Mesodermal cell (in vitro differentiated cells): ENCODE measurements at regions not wholly inside any gene's neighbourhood (a gene's known extent, or its start where the extent isn't known, plus 50 kb on each side); places are given as distances from the start of the nearest gene placed in this dataset.

Experiments used
- H3K27ac ChIP-seq: 2 replicates; pipeline ENCODE4 v1.7.0; 2013; ENCODE audit warnings: mild to moderate bottlenecking, low read depth, low read length, moderate library complexity; ENCODE audit not compliant: severe bottlenecking
- H3K36me3 ChIP-seq: 2 replicates; pipeline ENCODE4 v1.7.1; 2013; ENCODE audit warnings: mild to moderate bottlenecking, low read length, moderate library complexity; ENCODE audit not compliant: control insufficient read depth, insufficient read depth
- H3K4me1 ChIP-seq: one replicate; pipeline ENCODE4 v1.7.1; 2013; ENCODE audit warnings: mild to moderate bottlenecking, low read length; ENCODE audit not compliant: insufficient read depth, control insufficient read depth, poor library complexity, severe bottlenecking
- H3K4me3 ChIP-seq: 2 replicates; pipeline ENCODE4 v1.7.0; 2013; ENCODE audit warnings: low read length, control low read depth, mild to moderate bottlenecking; ENCODE audit not compliant: insufficient read depth, poor library complexity, severe bottlenecking; ENCODE audit errors: extremely low read depth
- H3K9me3 ChIP-seq: 2 replicates; pipeline ENCODE4 v1.7.1; 2013; ENCODE audit warnings: mild to moderate bottlenecking, low read length, moderate library complexity; ENCODE audit not compliant: control insufficient read depth
- WGBS, 2 experiments: methylation state at CpG; one replicate each; pipeline ENCODE4 v1.1.5; 2013; ENCODE audit warnings: missing lambda C conversion rate in 2 of 2; ENCODE audit not compliant: insufficient coverage in 2 of 2; 5-methylcytosine and 5-hydroxymethylcytosine counted together

DNA sequence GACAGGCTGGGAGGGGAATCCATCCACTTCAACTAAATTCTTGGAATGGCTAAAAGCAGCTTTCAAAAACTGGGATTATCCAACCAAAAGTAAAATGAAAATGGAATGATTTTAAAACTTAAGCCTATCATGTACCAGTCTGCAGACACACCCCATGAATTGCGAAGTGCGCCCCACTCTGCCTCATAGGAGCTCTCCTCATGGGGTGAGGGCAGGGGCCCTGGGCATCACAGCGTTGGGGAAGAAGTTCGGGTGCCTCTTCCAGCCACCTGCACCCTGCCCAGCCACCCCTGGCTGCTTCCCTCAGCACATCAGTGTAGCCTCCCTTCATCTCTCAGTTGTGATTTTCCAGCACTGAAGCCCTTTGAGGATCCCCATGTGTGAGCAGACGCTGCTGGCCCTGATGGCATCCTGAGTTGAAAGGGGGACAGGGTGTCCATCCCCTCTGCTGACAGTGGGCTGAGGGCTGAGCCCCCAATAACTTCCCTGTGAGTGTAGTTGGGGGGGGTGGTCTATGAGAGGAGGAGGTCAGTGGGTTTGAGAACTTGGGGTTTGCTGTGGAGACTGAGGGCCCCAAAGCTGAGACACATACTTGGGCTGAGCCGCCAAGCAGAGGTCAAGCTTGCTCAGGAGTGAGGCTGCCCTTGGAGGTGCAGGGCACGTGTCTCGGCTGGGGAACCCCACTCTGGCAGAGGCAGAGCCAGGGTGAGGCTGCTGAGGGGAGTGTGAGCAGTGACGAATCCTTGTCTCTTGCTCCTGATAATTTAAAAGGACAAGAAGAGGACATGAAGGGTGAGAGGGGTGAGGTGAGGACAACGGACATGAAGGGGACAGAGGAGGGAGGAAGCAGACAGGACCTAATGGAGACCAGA, 542.1 kb downstream of the TCERG1L start:
- H3K27ac ChIP-seq: no peak overlapping the region
- H3K4me3 ChIP-seq: no peak overlapping the region
- H3K9me3 ChIP-seq: peaks cover 13% of the 10 kb centered on the region
- H3K36me3 ChIP-seq: no peaks in the 10 kb centered on the region
- no peaks in the 10 kb centered on the region for H3K4me1 ChIP-seq
- 88 to 93% methylated on average over 8 to 10 of the region's 10 CpGs for WGBS, 2 experiments

DNA sequence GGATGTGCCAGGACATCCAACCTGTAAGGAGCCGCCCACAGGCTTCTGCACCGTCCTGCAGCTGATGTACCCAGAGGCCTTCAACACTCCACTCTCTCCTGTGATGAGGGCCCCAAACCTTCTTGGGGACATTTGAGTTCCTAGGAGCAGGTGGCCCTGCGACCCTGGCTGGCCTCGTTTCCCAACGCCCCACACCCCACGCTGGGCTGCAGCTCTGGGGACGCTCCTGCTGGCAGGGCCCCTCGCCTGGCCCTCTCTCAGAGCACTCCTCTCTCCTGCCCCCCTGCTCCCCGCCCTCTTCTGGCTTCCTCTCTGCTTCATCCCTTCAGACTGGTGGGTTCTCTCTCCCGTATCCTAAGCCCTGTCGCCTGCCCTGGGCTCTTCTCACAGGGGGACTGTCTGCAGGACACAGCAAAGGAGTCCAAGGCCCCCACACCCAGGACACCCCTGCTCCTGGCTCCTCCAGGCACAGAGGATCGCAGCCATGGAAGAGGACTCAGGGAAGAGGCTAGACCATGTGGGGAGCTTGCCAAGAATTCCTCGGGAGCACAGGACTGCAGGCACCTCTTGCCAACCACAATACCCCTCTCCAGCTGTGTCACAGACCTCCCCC, 541.4 kb downstream of the TCERG1L start:
- H3K4me3 ChIP-seq: no peak overlapping the region
- H3K4me1 ChIP-seq: no peaks in the 10 kb centered on the region
- 92% methylated on average over 10 to 12 of the region's 13 CpGs for WGBS, 2 experiments
- peaks cover 13% of the 10 kb centered on the region for H3K9me3 ChIP-seq
- no peaks in the 10 kb centered on the region for H3K36me3 ChIP-seq
- H3K27ac ChIP-seq: no peak overlapping the region

DNA sequence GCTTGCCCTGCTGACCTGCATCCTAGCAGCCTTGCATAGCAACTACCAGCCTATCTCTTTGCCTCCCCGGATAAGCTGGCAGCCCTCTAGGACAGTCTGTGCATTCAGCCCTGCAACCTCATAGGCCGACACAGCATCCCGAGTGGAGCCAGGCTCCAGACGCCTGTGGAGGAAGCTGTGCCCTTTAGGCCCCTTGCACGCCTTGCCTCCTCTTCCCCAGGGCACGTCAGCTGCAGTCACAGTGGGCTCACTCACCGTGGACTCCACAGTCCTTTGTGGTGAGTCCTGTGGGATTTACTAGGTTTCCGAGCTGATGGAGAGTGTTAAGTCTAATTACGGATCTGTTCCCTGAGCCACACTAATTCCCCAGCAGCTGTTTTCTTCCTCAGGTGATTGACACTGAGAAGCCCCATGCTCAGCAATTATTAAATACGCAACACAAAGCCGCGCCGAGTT, 540.0 kb downstream of the TCERG1L start:
- 85 to 95% methylated on average over 8 to 9 of the region's 13 CpGs for WGBS, 2 experiments
- Histone ChIP-seq H3K4me3 (no peak overlapping the region), H3K4me1 (no peaks in the 10 kb centered on the region), H3K9me3 (peaks cover 13% of the 10 kb centered on the region), H3K27ac (no peak overlapping the region), H3K36me3 (no peaks in the 10 kb centered on the region)

DNA sequence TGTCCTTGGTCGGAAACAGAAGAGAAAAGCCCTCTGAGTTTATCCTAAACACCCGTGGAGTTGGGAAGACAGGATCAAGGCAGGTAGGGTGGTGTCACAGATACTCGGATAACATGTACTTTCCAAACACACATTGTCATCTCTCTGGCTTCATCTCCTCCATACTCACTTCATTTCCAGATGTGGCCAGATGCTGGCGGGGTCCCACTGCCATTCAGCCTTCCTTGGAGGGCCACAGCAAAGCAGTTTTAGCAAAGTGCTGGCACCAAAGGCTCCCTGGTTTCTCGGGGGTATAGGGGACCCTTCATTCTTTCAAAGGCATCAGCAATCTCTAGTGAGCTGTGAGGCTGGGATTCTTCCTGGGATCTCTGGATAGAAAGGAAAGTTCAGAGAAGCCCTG, 539.5 kb downstream of the TCERG1L start:
- peaks cover 9% of the 10 kb centered on the region for H3K9me3 ChIP-seq
- WGBS, 2 experiments: 86 to 88% methylated on average over 4 to 5 of the region's 5 CpGs
- H3K4me3 ChIP-seq: no peak overlapping the region
- H3K36me3 ChIP-seq: no peaks in the 10 kb centered on the region
- H3K4me1 ChIP-seq: no peaks in the 10 kb centered on the region
- no peak overlapping the region for H3K27ac ChIP-seq

DNA sequence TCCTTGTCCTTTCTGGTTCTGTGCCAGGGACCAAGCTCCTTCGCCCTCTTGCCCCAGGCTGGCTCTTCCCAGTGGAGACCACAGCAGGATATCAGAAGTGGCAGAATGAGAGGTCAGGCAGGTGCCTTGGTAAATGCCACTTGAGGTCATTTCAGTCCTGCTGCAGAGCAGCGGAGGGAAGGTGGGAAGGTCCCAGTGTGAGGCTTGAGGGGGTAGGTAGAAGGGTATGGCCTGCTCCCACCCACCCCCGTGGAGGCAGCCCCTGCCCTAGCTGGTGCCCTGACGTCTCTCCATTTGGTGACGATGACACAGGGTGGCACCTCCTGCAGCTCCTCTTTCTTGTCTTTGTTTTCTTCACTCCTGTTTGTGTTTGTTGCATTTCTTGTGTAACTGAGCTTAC, 538.8 kb downstream of the TCERG1L start:
- Histone ChIP-seq H3K4me1 (no peaks in the 10 kb centered on the region), H3K27ac (no peak overlapping the region), H3K4me3 (no peak overlapping the region), H3K36me3 (no peaks in the 10 kb centered on the region), H3K9me3 (peaks cover 7% of the 10 kb centered on the region)
- WGBS, 2 experiments: 83% methylated on average over 1 to 2 of the region's 5 CpGs

DNA sequence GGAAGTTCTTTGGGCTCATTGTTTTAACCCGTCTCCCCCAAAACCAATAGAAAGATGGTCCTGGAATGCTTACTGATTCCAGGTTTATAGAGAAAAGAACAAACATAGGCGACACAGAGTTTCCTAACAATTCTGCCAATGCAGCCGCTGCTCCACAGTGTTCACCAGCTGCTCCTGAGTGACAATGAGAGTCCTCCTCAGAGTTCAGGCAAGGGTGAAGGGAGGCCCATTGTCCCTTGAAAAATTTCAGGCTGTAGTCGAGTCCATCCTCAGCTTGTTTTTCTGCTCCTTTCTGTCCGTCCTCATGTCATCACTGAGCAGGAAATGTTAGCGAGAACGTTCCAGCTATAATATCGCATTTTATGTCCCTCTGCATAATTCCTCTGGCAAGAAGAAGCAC, 537.6 kb downstream of the TCERG1L start:
- H3K4me3 ChIP-seq: no peak overlapping the region
- peaks cover 1% of the 10 kb centered on the region for H3K9me3 ChIP-seq
- WGBS, 2 experiments: 81 to 86% methylated on average over 7 to 8 of the region's 8 CpGs
- no peaks in the 10 kb centered on the region for H3K36me3 ChIP-seq
- H3K27ac ChIP-seq: no peak overlapping the region
- H3K4me1 ChIP-seq: no peaks in the 10 kb centered on the region

DNA sequence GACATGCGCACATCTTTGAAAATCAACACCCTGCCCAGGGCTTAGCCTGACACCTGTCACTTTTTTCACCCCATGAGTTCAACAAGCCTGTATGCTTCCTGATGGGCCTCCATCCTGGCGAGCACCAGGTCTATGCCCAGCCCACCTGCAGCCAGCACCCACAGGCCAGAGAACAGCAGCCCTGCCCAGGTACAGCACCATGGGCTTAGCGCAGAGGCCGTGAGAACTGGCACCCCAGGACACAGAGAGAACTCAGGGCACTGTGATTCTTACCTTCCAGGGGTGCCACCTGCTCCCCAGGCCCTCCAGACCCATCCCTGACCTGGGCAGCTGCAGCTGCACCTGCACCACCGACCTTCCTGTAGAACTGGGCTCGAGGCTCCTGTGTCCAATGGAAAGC, 536.6 kb downstream of the TCERG1L start:
- 85 to 93% methylated on average over 4 to 6 of the region's 6 CpGs for WGBS, 2 experiments
- Histone ChIP-seq H3K4me3 (no peak overlapping the region), H3K4me1 (no peaks in the 10 kb centered on the region), H3K36me3 (no peaks in the 10 kb centered on the region), H3K9me3 (no peaks in the 10 kb centered on the region), H3K27ac (no peak overlapping the region)

DNA sequence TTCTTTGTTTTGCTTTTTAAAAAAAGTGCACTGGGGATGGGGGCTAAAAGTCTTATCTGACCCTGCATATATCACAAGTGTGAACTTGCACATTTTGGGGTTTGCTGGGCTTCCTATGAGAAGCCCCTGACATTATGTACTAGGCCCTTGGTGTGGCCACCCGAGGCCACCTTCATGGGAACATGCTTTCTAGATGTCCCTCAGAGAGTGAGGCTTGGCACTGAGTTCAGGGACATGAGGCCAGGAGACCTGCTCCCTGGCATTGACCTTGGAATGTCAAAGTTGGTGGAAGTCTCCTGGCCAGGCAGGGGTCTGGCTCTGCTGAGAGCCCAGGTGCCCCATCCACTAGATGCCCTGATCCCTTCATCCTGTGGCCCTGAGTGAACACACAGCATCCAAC, 536.2 kb downstream of the TCERG1L start:
- no peak overlapping the region for H3K27ac ChIP-seq
- no peaks in the 10 kb centered on the region for H3K36me3 ChIP-seq
- no peaks in the 10 kb centered on the region for H3K4me1 ChIP-seq
- H3K9me3 ChIP-seq: no peaks in the 10 kb centered on the region
- no peak overlapping the region for H3K4me3 ChIP-seq
- 90 to 100% methylated on average over 1 of the region's 1 CpG for WGBS, 2 experiments

DNA sequence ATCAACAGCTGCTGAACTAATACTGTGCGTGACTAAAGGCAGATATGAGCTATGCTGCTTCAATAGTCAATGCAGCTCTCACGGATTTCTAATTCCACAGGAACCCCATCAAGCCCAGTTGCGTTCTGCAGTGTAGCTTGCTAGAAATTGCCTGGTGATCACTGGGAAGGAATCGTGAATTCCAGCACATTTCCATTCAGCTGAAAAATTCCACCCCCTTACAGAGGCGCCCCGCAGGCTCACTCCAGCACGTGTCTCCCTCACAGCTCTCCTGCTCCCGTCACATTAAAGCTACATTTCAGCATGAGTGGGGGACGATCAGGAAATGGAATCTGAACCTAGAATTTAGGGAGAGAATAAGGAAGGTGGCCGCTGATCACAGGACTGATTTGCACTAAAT, 534.8 kb downstream of the TCERG1L start:
- 81 to 86% methylated on average over 4 to 9 of the region's 10 CpGs for WGBS, 2 experiments
- H3K36me3 ChIP-seq: no peaks in the 10 kb centered on the region

DNA sequence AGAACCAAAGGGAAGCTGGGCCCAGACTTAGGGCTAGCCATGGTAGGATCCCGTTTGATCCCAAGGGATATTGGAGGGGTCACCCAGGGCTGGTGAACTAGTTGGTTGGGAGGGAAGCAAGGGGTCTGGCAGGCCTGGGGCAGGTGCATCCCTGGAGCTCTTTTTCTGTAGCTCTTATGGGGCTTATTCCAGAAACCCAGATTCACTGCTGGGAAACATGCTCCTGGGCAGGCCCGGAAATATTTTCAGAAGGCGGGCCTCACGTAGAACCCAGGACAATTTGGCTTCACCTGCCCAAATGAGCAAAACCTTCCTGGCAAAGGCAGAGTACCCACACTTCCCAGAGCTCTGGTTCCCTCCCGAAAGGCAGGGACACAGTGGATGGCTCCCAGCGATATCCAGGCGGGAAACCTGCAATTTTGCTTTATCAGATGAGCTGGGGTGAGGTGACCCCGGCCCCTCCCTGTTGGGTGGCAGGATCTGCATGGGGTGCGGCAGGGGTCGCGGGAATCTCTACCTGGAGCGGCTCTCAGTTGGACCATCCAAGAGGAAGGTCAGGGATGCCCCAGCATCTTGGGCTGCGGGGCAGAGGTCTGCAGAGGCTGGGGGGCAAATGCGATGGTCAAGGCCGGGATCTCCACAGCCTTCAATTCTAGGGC, 533.9 kb downstream of the TCERG1L start:
- no peaks in the 10 kb centered on the region for H3K9me3 ChIP-seq
- no peak overlapping the region for H3K4me3 ChIP-seq
- H3K4me1 ChIP-seq: no peaks in the 10 kb centered on the region
- WGBS, 2 experiments: 80 to 86% methylated on average over 13 to 15 of the region's 15 CpGs
- no peaks in the 10 kb centered on the region for H3K36me3 ChIP-seq
- no peak overlapping the region for H3K27ac ChIP-seq

More for the DNA sequence above, 534.8 kb downstream of the TCERG1L start:
- H3K9me3 ChIP-seq: no peaks in the 10 kb centered on the region
- no peak overlapping the region for H3K4me3 ChIP-seq
- H3K4me1 ChIP-seq: no peaks in the 10 kb centered on the region
- H3K27ac ChIP-seq: no peak overlapping the region
